ENCODE measurements at regions not wholly inside any gene's neighbourhood (a gene's known extent, or its start where the extent isn't known, plus 50 kb on each side); places are given as distances from the start of the nearest gene placed in this dataset.

GRCh38 chr10:36728626-36729025 is 396.8 kb upstream of the ANKRD30A start:
- TF ChIP-seq CTCF (IDR thresholded peaks at IDR 0.05): no peak
- TF ChIP-seq POLR2A (IDR thresholded peaks at IDR 0.05): no peak
